ENCODE measurements at regions not wholly inside any gene's neighbourhood (a gene's known extent, or its start where the extent isn't known, plus 50 kb on each side); places are given as distances from the start of the nearest gene placed in this dataset.
A peak's percentile ranks its signal among the peaks of the same experiment; 100 is the strongest.

GRCh38 chr4:100721077-100721476 lies 203.3 kb upstream of the EMCN start:
- DNase-seq = peak in 1 of 2 experiments; percentile 59

GRCh38 chr4:100716416-100716815 lies 198.6 kb upstream of the EMCN start:
- no peak for DNase-seq

- DNase-seq = peak in 1 of 2 experiments; percentile 2
These were observed 191.0 kb upstream of the EMCN start for GRCh38 chr4:100708776-100709175.

- DNase-seq = no peak
These were observed 190.0 kb upstream of the EMCN start for GRCh38 chr4:100707786-100708185.

GRCh38 chr4:100696531-100696930 lies 178.7 kb upstream of the EMCN start:
- no peak for DNase-seq

- no peak for DNase-seq
These were observed 178.0 kb upstream of the EMCN start for GRCh38 chr4:100695871-100696270.

GRCh38 chr4:100695039-100695654 lies 177.3 kb upstream of the EMCN start:
- no peak for DNase-seq

GRCh38 chr4:100694467-100694866 lies 176.6 kb upstream of the EMCN start:
- no peak for DNase-seq

- DNase-seq = no peak
These were observed 173.0 kb upstream of the EMCN start for GRCh38 chr4:100690812-100691211.

- DNase-seq = no peak
These were observed 170.5 kb upstream of the EMCN start for GRCh38 chr4:100688368-100688767.

GRCh38 chr4:100682477-100683218 lies 164.8 kb upstream of the EMCN start:
- no peak for DNase-seq

- no peak for DNase-seq
These were observed 163.5 kb upstream of the EMCN start for GRCh38 chr4:100681289-100681688.

GRCh38 chr4:100679926-100680325 lies 162.1 kb upstream of the EMCN start:
- DNase-seq = peak in 1 of 2 experiments; percentile 14

- no peak for DNase-seq
These were observed 157.2 kb upstream of the EMCN start for GRCh38 chr4:100674976-100675375.

GRCh38 chr4:100657187-100657586 lies 139.4 kb upstream of the EMCN start:
- no peak for DNase-seq

GRCh38 chr4:100651499-100652175 lies 133.8 kb upstream of the EMCN start:
- DNase-seq = no peak

GRCh38 chr4:100649417-100649816 lies 131.6 kb upstream of the EMCN start:
- DNase-seq = no peak

GRCh38 chr4:100644150-100644549 lies 126.3 kb upstream of the EMCN start:
- peak in 1 of 2 experiments; percentile 68 for DNase-seq

GRCh38 chr4:100641336-100641735 lies 123.5 kb upstream of the EMCN start:
- DNase-seq = peak; percentile 60 to 82

- no peak for DNase-seq
These were observed 118.1 kb upstream of the EMCN start for GRCh38 chr4:100635899-100636298.

- no peak for DNase-seq
These were observed 115.4 kb upstream of the EMCN start for GRCh38 chr4:100633269-100633668.

GRCh38 chr4:100632163-100632562 lies 114.3 kb upstream of the EMCN start:
- DNase-seq = peak; percentile 65 to 94

GRCh38 chr4:100631281-100631968 lies 113.6 kb upstream of the EMCN start:
- DNase-seq = no peak
